ENCODE measurements at regions not wholly inside any gene's neighbourhood (a gene's known extent, or its start where the extent isn't known, plus 50 kb on each side); places are given as distances from the start of the nearest gene placed in this dataset.
"Not testable (repeated sequence)": the region's sequence is repeated elsewhere in the genome, so short reads cannot be mapped to it uniquely, and the experiment has no call there.

GRCh38 chr1:224029286-224030025, 84.5 kb upstream of the FBXO28 start:
- TF ChIP-seq CTCF (IDR thresholded peaks at IDR 0.05; ENCODE audit: low read depth, low read length, poor library complexity, severe bottlenecking); EZH2phosphoT487 (IDR thresholded peaks at IDR 0.05; ENCODE audit: borderline replicate concordance, low read length): not testable (repeated sequence)
